ENCODE measurements at regions not wholly inside any gene's neighbourhood (a gene's known extent, or its start where the extent isn't known, plus 50 kb on each side); places are given as distances from the start of the nearest gene placed in this dataset.

DNA sequence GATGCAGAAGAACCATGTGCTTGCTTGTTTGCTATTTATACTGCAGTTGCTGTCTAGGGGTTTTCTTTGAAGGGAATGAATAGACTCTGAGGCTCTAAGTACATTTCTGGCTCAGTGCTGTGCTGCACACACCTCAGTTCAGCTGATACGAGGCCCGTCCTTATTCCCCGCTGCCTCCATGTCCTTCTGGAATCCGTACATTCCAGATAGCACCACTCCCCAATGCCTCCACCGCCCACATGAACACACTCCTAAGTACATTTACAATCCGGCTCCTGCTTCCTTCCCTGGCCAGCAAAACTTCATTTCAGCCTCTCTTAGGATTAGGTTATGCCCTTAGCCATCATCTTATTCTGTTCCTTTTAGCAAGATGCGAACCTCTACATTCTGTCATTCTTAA, 57.1 kb downstream of the KCNC4 start:
- BruUV-seq (replicated peaks) = no TSS peak
- Histone ChIP-seq H3K4me2 (ENCODE audit: insufficient read depth, low read length) (no peak overlapping the region), H3K79me2 (ENCODE audit: control insufficient read depth, insufficient read depth, low read length) (no peaks in the 10 kb centered on the region), H3K9me1 (ENCODE audit: control insufficient read depth, insufficient read depth, low read length) (no peaks in the 10 kb centered on the region), H3K27me3 (ENCODE audit: control insufficient read depth in 2 of 2, insufficient read depth in 2 of 2, low read length in 2 of 2) (peaks cover 40 to 45% of the 10 kb centered on the region in 2 experiments; a peak in 4 of 5 replicates), H3K9me3 (replicated peaks; ENCODE audit: control insufficient read depth, insufficient read depth, low read depth, low read length) (no peaks in the 10 kb centered on the region), H3K27ac (ENCODE audit: extremely low read depth, low read depth, low read length) (no peak overlapping the region), H3K9ac (ENCODE audit: insufficient read depth in 1 of 2, low read depth in 2 of 2, low read length in 2 of 2) (no peak overlapping the region), H3K4me3 (no peak overlapping the region), H3K36me3 (ENCODE audit: control insufficient read depth, insufficient read depth, low read length) (no peaks in the 10 kb centered on the region), H2AFZ (ENCODE audit: low read depth, low read length) (no peak overlapping the region), H4K20me1 (replicated peaks; ENCODE audit: control insufficient read depth, insufficient read depth, low read length) (no peaks in the 10 kb centered on the region), H3K4me1 (replicated peaks in 1 of 2; ENCODE audit: control insufficient read depth in 2 of 2, insufficient read depth in 2 of 2, low read length in 2 of 2) (no peaks in the 10 kb centered on the region; a peak in 1 of 5 replicates)
- CTCF ChIA-PET (ENCODE audit: low intra/inter-chr PET ratio) = no interaction called here
- FAIRE-seq = no peak
- TF ChIP-seq MAFG (tag; conservative IDR thresholded peaks at IDR 0.05) = no peak
- TF ChIP-seq, protein P1, sequence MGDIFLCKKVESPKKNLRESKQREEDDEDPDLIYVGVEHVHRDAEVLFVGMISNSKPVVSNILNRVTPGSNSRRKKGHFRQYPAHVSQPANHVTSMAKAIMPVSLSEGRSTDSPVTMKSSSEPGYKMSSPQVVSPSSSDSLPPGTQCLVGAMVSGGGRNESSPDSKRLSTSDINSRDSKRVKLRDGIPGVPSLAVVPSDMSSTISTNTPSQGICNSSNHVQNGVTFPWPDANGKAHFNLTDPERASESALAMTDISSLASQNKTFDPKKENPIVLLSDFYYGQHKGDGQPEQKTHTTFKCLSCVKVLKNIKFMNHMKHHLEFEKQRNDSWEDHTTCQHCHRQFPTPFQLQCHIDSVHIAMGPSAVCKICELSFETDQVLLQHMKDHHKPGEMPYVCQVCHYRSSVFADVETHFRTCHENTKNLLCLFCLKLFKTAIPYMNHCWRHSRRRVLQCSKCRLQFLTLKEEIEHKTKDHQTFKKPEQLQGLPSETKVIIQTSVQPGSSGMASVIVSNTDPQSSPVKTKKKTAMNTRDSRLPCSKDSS (IDR thresholded peaks at IDR 0.05; ENCODE audit: low read depth, partially characterized antibody) = no peak
- no peak for TF ChIP-seq EGR1 (conservative IDR thresholded peaks at IDR 0.05)
- TF ChIP-seq ZNF175 (CRISPR knock-in tag; IDR thresholded peaks at IDR 0.05; ENCODE audit: low read depth) = no peak
- TF ChIP-seq MAFK (IDR thresholded peaks at IDR 0.05; ENCODE audit: low read length) = no peak
- no peak for TF ChIP-seq ZNF75A (CRISPR knock-in tag; IDR thresholded peaks at IDR 0.05)
- TF ChIP-seq GTF2F1 (IDR thresholded peaks at IDR 0.05; ENCODE audit: low read depth, low read length) = no peak
- no peak for TF ChIP-seq TSC22D4 (tag; IDR thresholded peaks at IDR 0.05)
- TF ChIP-seq XRCC4 (IDR thresholded peaks at IDR 0.05; ENCODE audit: extremely low read depth, insufficient read depth, insufficient read length) = no peak
- TF ChIP-seq ZNF174 (CRISPR knock-in tag; IDR thresholded peaks at IDR 0.05) = no peak
- no peak for TF ChIP-seq ZNF77 (CRISPR knock-in tag; IDR thresholded peaks at IDR 0.05)
- no peak for TF ChIP-seq ZBTB7A (IDR thresholded peaks at IDR 0.05; ENCODE audit: borderline replicate concordance, control insufficient read depth, low read depth, low read length)
- TF ChIP-seq HSF4 (CRISPR knock-in tag; IDR thresholded peaks at IDR 0.05; ENCODE audit: borderline replicate concordance) = no peak
- no peak for TF ChIP-seq TAF1 (IDR thresholded peaks at IDR 0.05; ENCODE audit: control insufficient read depth, extremely low read depth, insufficient read depth, low read length, severe bottlenecking)
- TF ChIP-seq GABPB1 (CRISPR knock-in tag; IDR thresholded peaks at IDR 0.05) = no peak
- TF ChIP-seq, protein P2, sequence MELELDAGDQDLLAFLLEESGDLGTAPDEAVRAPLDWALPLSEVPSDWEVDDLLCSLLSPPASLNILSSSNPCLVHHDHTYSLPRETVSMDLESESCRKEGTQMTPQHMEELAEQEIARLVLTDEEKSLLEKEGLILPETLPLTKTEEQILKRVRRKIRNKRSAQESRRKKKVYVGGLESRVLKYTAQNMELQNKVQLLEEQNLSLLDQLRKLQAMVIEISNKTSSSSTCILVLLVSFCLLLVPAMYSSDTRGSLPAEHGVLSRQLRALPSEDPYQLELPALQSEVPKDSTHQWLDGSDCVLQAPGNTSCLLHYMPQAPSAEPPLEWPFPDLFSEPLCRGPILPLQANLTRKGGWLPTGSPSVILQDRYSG (tag; conservative IDR thresholded peaks at IDR 0.05; ENCODE audit: low read depth) = no peak
- TF ChIP-seq SPI1 (IDR thresholded peaks at IDR 0.05; ENCODE audit: borderline replicate concordance, low read depth, low read length) = no peak
- peak in 1 of 4 experiments; percentile 31 for DNase-seq (ENCODE audit: extremely low read depth in 1 of 4, low spot score in 3 of 4)
- intact Hi-C loops (cut with micrococcal nuclease) = no loop called here
- in situ Hi-C loops (cut with MboI) = no loop called here
- ATAC-seq = no peak; the same call in 1 of the 3 replicates
- POLR2A ChIA-PET = interaction anchor here (1.0 kb wide), 1 partner anchor 15 kb away, joined by 6 read pairs; no protein-coding TSS in a partner anchor
- 5% methylated on average over 7 of the region's 7 CpGs for WGBS (ENCODE audit: insufficient coverage, low coverage, missing lambda C conversion rate)

All from K562 (cell line).